GM19395 (cell line): ENCODE measurements at regions not wholly inside any gene's neighbourhood (a gene's known extent, or its start where the extent isn't known, plus 50 kb on each side); places are given as distances from the start of the nearest gene placed in this dataset.
"Not testable (repeated sequence)": the region's sequence is repeated elsewhere in the genome, so short reads cannot be mapped to it uniquely, and the experiment has no call there.

Experiments used
- ATAC-seq: cut with Tn5 transposase; IDR thresholded peaks from one replicate; pipeline ENCODE4 v1.9.1; 2021; ENCODE audit warnings: mild to moderate bottlenecking, moderate library complexity; ENCODE audit not compliant: unreplicated experiment

DNA sequence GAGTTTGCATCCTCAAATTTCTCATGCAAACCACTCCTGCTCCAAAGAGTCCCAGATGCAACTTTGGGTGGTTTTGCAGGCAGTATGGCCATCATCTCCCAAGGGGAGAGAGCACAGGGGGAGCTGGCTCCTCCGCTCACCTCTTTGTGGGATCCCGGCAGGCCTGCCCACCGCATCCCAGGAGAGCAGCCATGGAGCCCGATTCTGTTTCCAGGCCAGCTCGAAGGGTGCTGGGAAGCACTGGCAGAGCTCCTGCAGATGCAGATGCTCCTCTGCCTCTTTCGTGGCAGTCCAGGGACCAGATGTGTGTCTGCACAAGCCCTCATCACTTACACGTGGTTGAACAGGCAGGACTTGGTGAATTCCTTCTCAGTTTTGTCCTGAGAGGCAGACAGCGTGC is 239.3 kb upstream of the SGCG start:
- ATAC-seq: not testable (repeated sequence)

DNA sequence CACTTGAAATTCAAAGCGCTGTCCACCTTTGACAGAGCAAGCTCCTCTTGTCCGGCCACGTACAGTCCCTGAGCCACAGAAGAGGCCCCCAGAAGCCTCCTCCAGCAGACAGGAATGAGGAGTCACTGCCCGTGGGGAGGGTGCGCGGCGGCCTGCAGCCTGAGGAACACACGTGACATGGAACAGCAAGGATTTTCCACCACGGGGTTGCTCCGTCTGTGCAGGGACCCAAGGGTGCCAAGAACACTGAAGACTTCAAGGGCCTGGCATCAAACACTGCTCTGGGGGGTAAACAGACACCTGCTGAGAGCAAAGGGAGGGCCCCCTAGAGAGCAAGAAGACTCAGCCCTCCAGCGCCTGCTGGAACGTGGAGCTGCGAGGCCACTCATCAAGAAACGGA is 237.9 kb upstream of the SGCG start:
- not testable (repeated sequence) for ATAC-seq

DNA sequence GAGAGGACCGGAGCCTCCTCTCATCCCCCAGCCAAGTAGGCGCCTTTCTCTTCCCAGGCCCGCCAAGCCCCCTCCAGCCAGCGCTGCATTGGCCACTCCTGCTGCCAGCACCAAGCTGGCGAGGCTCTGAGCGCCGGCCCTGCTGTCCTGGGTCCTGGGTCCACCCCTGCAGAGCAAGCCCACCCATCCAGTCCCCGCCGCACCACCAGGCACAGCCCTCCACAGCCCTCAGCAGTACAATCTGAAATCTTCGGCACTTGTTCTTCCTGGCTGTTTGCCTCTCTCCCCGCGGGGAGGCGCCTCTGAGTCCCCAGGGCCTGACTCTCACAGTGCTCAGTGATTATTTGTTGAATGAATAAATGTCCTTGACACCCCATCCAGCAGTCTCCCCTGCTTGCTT is 236.4 kb upstream of the SGCG start:
- no peak for ATAC-seq

DNA sequence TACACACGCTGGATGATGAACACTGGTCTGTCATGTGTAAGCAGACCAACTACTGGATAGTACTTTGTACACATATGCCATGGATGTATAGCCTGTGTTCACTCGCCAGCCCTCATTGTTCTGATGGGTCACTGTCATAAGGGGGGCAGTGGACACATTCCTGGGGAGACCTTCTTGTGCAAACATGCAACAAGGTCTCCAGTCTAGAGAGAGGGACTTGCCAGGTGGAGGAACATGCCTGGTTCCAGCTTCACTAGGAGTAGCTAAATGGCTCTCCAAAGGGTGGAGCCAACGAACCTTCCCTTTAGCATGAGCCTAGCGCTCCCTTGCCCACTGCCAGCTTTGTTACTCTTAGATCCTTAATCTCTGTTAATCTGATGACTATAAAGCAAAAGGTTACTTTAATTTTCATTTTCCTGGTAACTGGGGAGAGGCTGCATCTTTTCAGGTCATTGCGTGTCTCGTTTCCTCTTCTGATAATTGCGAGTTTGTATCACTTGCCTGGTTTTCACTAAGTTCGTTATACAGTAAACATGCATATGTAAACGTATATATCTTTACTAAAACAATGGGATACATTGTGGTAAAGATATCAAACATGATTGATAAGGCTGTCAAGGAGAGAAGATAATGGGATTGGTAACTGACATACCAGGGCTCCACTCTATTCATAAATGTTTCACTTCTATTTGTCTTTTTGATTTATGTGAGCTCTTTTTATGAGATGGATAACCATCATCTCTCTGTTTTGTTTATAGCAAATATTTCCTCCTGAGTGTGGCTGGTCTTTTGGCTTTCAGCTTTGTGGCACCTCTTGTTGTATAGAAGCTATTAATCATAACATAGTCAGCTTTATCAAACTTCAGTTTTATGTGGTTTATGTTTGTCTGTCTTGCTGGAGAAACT is 235.2 kb upstream of the SGCG start:
- no peak for ATAC-seq

DNA sequence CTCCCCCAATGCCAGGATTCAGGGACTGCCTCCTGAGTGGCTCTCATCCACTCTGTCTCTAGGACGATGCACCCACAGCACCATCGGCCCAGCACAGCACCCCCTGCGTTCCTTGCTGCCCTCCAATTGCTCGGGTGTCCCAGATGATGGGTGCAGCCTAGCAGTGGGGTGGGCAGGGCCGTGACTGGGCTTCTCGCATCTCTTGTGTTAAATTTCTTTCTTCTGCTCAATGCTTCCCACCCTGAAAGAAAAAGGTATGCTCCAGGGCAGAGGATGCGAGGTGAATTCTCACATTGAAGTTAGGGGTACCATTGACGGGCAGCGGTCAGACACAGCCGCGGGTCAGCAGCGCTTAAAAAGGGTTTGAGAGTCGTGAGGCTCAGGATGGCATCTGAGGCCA is 232.4 kb upstream of the SGCG start:
- no peak for ATAC-seq

DNA sequence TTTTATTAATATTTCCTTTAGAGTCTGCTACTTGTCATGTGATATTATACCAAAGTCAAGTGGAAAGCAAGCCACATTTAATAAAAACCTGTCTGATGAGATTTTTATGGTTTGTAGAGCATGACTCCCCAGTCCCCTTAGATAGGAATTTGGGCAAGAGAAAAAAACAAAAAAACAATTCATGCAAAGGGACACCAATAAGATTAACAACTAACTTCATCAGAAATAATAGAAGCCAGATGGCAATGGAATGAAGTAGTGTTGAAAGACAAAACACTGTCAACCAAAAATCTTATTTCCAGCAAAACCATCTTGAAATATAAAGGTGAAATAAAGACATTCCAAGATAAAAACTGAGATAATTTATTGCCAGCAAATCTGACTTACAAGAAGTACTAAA is 228.8 kb upstream of the SGCG start:
- not testable (repeated sequence) for ATAC-seq

DNA sequence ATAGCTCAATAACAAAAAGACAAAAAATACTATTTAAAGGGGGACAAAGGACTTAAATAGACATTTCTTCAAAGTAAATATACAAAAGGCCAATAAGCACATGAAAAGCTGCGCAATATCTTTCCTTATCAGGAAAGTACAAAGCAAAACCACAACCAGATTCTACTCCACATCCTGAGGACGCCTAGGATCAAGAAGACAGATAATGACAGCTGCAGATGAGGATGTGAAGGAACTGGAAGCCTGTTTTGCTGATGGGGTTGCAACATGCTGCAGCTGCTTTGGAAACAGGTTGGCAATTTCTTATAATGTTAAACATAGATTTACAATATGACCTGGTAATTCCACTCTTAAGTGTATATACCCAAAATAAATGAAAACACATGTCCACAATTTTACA is 225.6 kb upstream of the SGCG start:
- not testable (repeated sequence) for ATAC-seq

DNA sequence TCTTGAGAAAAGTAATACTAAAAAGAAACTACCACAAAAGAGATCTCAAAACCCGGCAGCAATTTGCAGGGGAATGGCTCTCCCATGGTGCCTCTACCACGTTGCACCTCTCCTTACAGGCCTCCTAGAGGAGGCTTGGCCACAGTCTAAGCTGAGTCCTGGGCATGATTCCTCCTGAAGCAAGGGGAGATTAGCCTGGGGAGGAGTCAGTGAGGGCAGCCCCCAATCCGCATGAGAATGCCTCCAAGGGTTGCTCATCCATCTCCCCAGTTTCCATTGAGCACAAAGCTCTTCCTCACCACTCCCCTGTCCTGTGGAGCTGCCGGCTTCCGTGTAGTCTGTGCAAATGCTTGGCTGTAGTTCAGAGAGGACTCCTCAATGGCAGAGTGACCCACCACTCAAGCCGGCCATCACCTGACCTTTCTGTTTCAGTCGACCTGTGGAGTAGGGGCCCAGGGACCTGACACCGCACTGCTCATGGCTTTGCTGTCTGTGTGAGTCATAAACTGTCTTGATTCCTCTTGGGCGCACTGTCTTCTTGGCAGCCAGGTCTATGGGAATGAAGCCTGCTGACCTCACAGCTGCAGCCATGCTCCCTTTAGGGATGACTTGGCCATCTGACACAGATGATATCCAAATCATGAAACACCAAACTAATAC is 224.2 kb upstream of the SGCG start:
- ATAC-seq: not testable (repeated sequence)

DNA sequence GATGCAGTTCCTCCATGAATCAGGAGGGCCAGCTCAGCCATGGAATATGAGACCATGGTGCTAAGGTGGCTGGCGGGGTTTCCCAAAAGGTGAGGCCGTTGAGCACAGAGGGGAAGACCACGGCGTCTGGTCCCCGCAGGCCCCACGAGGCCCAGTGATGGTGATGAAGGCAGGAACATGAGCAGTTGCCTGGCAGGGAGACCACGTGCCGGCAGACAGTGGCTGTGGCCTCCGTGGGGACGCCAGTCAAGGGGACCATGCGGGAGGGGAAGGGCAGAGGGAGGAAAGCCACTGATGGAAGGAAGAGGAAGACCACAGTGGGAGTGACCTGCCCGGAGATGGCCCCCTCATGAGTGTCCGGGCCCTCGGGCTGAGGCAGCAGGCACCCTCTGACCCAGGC is 220.9 kb upstream of the SGCG start:
- ATAC-seq: not testable (repeated sequence)

DNA sequence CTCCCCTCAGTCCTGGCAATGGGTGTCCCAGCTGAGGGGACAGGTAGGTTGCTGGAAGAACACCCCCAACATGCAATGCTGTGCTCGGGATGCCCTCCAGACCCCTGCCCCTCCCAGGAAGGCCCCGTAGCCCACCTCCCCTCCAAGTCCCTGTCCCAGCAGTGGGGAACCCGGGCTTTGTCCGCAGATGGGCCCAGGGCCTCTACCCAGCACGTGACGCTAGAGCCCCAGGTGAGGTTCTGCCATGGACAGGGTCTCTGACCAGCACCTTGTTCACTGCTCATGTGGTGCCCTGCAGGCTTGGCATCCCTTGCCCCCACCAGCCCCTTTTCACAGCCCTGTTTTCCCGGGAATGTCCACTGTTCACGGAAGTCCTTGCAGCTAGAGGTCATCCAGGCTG is 220.0 kb upstream of the SGCG start:
- no peak for ATAC-seq

DNA sequence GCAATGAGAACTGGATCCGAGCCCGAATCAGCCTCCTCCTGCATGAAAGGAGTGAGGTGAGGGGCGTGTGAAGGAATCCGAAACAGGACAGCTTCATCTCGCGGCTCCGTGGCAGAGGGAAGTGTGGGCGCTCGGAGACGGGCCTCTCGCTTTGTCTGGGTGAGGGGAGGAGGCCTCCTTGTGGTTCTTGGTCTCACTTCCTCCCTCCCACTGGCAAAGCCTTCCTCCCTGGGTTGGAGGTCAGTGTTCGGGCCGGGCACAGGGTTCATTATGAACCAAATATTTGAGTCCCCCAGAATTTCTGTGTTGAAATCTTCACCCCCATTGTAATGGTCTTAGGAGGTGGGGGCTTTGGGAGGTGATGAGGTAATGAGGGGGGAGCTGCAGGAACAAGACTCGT is 219.4 kb upstream of the SGCG start:
- ATAC-seq: not testable (repeated sequence)

DNA sequence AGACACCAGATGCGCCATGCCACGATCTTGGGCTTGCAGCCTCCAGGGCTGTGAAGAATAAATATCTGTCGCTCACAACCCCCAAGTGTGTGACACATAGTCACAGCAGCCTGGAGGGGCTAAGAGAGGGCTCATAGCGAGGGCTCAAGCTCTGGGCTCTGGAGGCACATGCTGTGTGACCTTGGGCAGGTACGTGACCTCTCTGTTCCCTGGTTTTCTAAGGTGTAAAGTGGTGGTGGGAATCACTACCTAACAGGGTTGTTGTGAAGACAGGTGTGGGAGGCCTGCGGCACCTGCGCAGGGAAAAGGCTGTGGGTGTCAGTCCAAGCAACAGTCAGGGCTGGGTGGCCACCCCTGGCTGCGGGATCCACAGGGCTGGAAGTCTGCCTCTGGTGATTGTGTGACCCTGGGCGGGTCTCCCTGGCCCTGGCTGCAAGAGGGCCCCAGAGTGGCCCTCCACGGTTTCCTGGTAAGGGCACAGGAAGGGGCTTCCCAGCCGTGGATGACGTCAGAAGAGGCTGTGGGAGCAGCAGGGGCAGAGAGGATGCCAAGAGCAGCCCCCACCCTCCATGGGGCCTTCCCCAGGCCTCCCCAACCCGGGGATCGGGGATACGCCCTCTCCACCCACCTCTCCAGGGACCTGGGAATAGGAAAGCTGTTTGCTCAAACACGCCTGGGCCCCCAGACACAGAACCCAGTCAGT is 218.8 kb upstream of the SGCG start:
- ATAC-seq: no peak

DNA sequence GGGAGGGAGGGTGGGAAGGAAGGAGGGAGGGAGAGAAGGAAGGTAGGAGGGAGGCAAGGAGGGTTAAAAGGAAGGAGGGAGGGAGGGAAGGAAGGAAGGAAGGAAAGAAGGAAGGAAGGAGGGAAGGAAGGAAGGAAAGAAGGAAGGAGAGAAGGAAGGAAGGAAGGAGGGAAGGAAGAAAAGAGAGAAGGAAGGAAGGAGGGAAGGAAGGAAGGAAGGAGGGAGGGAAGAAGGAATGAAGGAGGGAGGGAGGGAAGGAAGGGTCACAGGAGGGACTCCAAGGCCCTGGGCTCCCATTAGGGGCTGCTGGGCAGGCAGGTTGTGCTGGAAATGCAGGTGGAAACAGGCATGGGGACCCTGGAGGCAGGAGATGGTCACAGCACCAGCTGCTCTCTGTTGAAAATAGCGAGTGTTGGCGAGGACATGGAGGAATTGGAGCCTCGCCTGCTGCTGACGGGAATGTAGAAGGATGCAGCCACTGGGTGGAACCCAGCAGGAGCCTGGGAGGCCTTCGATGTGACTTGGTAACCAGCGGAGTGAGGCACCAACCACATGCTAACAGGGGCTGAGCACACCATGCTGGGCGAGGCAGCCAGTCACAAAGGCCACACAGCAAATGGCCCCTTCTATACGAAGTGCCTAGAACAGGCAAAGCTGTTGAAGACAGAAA is 217.3 kb upstream of the SGCG start:
- ATAC-seq: not testable (repeated sequence)

DNA sequence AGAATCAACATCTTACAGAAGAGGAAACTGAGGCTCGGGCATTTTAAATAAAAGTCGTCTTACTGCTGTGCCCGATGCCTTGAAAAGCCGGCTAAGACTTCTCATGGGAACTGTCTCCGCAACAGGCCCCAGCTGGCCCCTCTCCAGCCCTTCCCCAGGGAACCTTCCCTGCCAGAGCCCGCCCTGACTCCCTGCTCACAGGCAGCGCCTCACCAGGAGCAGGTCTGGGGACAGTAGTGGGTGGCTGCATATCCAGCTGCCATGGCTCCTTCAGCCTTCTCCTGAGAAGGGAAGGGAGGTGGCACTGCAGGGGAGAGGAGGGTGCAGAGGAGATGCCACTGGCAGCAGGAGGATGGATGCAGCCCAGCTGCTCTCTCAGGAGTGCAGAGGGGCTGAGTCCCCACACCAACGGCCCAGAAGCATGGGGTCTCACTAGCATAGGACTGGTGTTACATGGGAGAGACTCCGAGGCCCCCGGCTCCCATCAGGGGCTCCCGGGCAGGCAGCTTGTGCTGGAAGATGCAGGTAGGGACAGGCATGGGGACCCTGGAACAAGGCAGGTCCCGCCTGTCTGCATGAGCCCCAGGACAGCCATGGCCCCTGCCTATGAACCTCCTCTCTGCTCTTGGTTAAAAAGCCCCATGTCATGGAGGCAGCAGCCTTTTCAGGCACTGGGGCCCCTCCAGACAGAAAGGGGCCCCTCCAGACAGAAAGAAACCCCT is 216.4 kb upstream of the SGCG start:
- no peak for ATAC-seq

DNA sequence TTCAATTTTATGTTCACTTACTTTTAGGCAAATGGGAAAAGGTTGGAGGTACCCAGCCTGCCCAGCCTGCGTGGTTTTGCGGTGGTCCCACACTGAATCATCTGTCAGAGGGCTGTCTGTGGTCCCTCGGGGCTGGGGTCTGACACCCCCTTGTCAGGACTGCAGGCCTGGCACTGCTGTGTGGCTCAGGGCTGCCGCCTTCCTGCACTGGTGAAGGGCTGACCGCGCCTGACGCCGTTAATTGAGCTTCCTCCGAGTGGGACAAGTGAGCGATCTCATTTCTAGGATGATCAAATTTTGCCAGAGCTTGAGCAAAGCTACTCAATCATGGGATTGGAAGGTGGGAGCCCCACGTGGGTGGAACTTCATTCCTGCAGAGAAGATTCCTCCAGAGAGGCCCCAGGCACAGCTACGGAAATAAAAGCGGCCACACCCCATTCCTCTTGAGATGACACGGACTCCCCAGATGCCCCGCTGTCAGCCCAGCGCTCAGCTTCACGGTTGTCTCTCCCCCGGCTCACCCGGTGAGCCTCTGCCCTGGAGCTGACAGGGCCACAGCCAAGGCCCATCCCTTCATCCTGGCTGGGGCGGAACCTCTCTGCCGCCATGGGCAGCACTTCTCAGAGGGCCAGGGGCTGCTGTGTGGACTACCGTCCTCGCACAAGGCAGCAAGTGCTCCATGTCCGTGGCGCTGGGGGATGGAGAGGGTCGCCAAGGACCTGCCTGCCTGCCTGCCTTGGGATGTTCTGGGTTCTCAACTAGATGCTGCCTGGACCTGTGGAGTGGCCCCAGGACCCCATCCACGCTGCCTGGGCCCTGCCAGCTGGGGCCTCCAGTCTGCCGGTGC is 215.5 kb upstream of the SGCG start:
- ATAC-seq: not testable (repeated sequence)

DNA sequence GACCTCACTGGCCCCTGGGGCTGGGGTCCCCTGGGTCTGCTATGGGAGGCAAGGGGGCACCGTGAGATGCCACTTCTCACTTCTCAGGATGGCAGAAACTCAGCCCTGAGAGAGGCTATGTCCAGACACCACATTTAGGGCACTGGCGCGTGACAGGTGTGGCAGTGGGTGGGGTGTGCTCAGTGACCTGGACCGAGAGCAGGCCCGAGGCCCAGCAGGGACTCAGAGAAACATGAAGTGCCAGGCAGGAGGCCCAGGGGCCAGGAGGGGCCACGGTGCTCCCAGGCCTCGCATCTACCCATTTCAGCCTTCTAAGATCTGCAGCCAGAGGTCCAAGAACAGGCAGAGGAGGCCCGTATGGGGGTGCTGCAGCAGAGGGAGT is 214.9 kb upstream of the SGCG start:
- not testable (repeated sequence) for ATAC-seq

DNA sequence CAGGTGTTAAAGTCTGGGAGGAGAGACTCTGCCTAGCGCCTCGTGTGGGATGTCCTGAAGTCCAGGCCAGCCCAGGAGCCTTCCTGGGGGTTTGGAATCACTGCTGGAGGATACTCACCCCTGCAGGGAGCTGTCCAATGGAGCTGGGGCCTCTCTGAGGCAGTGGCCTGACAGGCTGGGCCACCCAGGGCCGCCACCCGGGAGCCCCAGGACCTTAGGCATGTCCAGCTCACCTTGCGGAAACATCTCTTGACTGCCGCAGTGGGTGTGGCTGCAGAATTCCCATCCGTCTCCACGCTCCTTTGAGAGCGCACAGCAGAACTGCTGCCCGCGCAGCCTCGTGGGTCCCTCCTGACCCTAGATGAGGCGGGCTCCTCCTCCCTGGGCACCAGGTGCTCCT is 214.0 kb upstream of the SGCG start:
- ATAC-seq: not testable (repeated sequence)

DNA sequence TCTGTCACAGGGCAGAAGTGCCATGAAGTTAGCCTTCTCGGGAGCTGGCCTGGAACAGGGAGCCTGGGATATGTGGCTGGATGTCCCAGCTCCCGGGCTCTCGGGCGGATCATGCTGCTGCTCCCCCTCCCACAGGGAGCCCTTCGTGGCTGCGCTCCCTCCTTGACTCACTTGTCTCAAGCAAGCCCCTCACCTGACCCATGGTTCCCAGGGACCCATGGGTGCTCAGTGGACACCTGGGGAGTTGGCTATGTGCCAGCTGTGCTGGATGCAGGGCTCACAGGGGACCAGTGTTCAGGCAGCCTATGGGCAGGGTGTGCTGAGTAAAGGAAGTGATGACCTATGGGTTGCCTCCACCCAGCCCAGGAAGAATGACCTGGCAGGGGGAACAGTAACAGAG is 213.1 kb upstream of the SGCG start:
- no peak for ATAC-seq

DNA sequence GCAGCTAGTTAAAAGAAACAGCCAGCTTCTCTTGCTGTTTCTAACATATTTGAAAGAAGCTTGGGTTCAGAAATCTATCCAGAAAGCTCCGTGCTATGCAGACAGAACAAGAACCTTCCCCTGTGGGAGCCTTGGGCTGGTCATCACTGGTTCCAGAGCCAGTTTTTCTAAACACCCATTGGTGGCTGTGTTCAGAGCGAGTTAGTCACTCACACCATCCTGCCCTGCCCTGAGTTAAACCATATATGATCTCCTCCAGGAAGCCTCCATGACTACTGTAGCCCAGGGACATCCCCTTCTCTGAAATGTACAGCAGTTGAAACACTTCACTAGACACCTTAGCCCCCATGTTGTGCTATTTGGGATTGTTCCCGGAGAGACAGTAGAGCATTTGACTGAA is 200.8 kb upstream of the SGCG start:
- no peak for ATAC-seq

DNA sequence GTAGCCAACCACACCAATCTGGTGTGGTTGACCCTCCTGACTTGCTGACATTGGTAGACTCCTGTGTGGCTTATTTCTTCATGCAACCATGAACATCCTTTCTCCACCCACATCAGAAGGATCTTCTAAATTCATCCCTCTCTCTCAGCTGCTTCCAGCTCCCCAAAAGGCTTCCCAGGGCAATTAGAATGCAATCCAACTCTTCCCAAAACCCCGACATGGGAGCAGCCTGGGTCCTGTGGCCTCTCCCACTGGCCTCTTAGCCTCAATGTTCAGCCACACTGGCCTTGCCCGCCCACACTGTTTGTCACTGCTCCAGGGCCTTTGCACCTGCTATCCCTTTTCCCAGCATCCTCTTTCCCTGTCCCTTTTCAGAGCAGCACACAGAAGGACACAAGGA is 199.8 kb upstream of the SGCG start:
- no peak for ATAC-seq
